Vagina (tissue), 2 donors: ENCODE measurements at regions not wholly inside any gene's neighbourhood (a gene's known extent, or its start where the extent isn't known, plus 50 kb on each side); places are given as distances from the start of the nearest gene placed in this dataset.

Experiments used
- CTCF ChIP-seq, 3 experiments: fragments of 450-650 bp in 2 of 3; fragments of 200-600 bp in 1 of 3; sonication (generic) in 1 of 3; IDR thresholded peaks; one replicate each; pipeline ENCODE4 v1.5.1; 2017 to 2019; ENCODE audit warnings: antibody characterized with exemption in 3 of 3, mild to moderate bottlenecking in 2 of 3, moderate library complexity in 2 of 3
- POLR2AphosphoS5 ChIP-seq, 2 donors: sonication (generic); formaldehyde crosslinking; IDR thresholded peaks; one replicate each; pipeline ENCODE4 v1.9.0; 2017; ENCODE audit warnings: antibody characterized with exemption in 2 of 2, mild to moderate bottlenecking in 2 of 2, low read depth in 1 of 2; ENCODE audit not compliant: insufficient read depth in 1 of 2

- TF ChIP-seq CTCF (IDR thresholded peaks at IDR 0.05): no peak
- TF ChIP-seq POLR2AphosphoS5 (IDR thresholded peaks at IDR 0.05; ENCODE audit: insufficient read depth in 1 of 2, low read depth in 1 of 2): no peak
These were observed 364.3 kb downstream of the RNF144A start for GRCh38 chr2:7281231-7282201.
